Thymus (tissue), 11 donors: ENCODE measurements at regions not wholly inside any gene's neighbourhood (a gene's known extent, or its start where the extent isn't known, plus 50 kb on each side); places are given as distances from the start of the nearest gene placed in this dataset.
"Not testable (repeated sequence)": the region's sequence is repeated elsewhere in the genome, so short reads cannot be mapped to it uniquely, and the experiment has no call there.

Source experiments
- DNase-seq, 9 donors: peaks; one replicate each; pipeline ENCODE4 v3.0.0-alpha.2; 2013; ENCODE audit warnings: low spot score in 9 of 9, low read depth in 6 of 9, missing footprints in 1 of 9
- H3K27ac ChIP-seq, 2 donors: one replicate each; pipeline ENCODE4 v1.5.1; 2013; ENCODE audit warnings: control low read depth in 1 of 2, low read depth in 1 of 2, low read length in 1 of 2, mild to moderate bottlenecking in 1 of 2, moderate library complexity in 1 of 2
- H3K27me3 ChIP-seq, 2 donors: one replicate each; pipeline ENCODE4 v1.5.1; 2013; ENCODE audit warnings: low read length in 1 of 2; ENCODE audit not compliant: control insufficient read depth in 2 of 2, insufficient read depth in 1 of 2
- H3K36me3 ChIP-seq, 2 donors: one replicate each; pipeline ENCODE4 v1.5.1; 2013; ENCODE audit warnings: low read length in 1 of 2, mild to moderate bottlenecking in 1 of 2, moderate library complexity in 1 of 2; ENCODE audit not compliant: control insufficient read depth in 2 of 2, insufficient read depth in 2 of 2
- H3K4me1 ChIP-seq, 2 donors: one replicate each; pipeline ENCODE4 v1.5.1; 2013; ENCODE audit warnings: low read length in 2 of 2; ENCODE audit not compliant: control insufficient read depth in 2 of 2, insufficient read depth in 2 of 2
- H3K4me3 ChIP-seq, 2 donors: one replicate each; pipeline ENCODE4 v1.5.1; 2013; ENCODE audit warnings: low read length in 2 of 2, control low read depth in 1 of 2, mild to moderate bottlenecking in 1 of 2
- H3K9me3 ChIP-seq, 2 donors: one replicate each; pipeline ENCODE4 v1.5.1; 2013; ENCODE audit warnings: low read length in 1 of 2, mild to moderate bottlenecking in 1 of 2; ENCODE audit not compliant: control insufficient read depth in 2 of 2, insufficient read depth in 1 of 2
- WGBS: extraction: QIAGEN DNeasy Blood & Tissue Kit; methylation state at CpG from one replicate; pipeline ENCODE4 v1.1.7; 2013; 5-methylcytosine and 5-hydroxymethylcytosine counted together
- donor health status: healthy.

- Histone ChIP-seq H3K36me3 (no peaks in the 10 kb centered on the region), H3K27ac (peak overlapping the region; percentile 42 to 67), H3K9me3 (peaks cover 0 to 3% of the 10 kb centered on the region in 2 donors), H3K4me1 (peaks cover 21 to 56% of the 10 kb centered on the region in 2 donors), H3K4me3 (no peak overlapping the region), H3K27me3 (no peaks in the 10 kb centered on the region)
- 82% methylated on average over 13 of the region's 13 CpGs for WGBS
- no peak for DNase-seq
Observed at GRCh38 chr2:234373481-234374149, 123.3 kb downstream of the ARL4C start.

GRCh38 chr2:234373060-234373459 is 123.8 kb downstream of the ARL4C start:
- H3K4me1 ChIP-seq: peaks cover 26 to 60% of the 10 kb centered on the region in 2 donors
- H3K27me3 ChIP-seq: no peaks in the 10 kb centered on the region
- H3K4me3 ChIP-seq: no peak overlapping the region
- peaks cover 0 to 3% of the 10 kb centered on the region in 2 donors for H3K9me3 ChIP-seq
- DNase-seq: no peak
- H3K27ac ChIP-seq: peak overlapping the region; percentile 42 to 67
- H3K36me3 ChIP-seq: no peaks in the 10 kb centered on the region
- WGBS: 79% methylated on average over 4 of the region's 4 CpGs

GRCh38 chr2:234372506-234372905 is 124.4 kb downstream of the ARL4C start:
- peak overlapping the region in 1 of 2 donors; percentile 67 for H3K27ac ChIP-seq
- 94% methylated on average over 2 of the region's 2 CpGs for WGBS

GRCh38 chr2:234368861-234369261 is 128.0 kb downstream of the ARL4C start:
- peak overlapping the region; percentile 56 to 60 for H3K27ac ChIP-seq
- WGBS: 79% methylated on average over 1 of the region's 1 CpG
- no peaks in the 10 kb centered on the region for H3K27me3 ChIP-seq
- peak in 1 of 9 donors; percentile 61 for DNase-seq
- H3K36me3 ChIP-seq: no peaks in the 10 kb centered on the region
- peaks cover 31 to 71% of the 10 kb centered on the region in 2 donors for H3K4me1 ChIP-seq
- H3K4me3 ChIP-seq: no peak overlapping the region
- peaks cover 0 to 3% of the 10 kb centered on the region in 2 donors for H3K9me3 ChIP-seq

More at GRCh38 chr2:234372506-234372905, 124.4 kb downstream of the ARL4C start:
- Histone ChIP-seq H3K4me3 (no peak overlapping the region), H3K27me3 (no peaks in the 10 kb centered on the region), H3K4me1 (peaks cover 31 to 60% of the 10 kb centered on the region in 2 donors), H3K36me3 (no peaks in the 10 kb centered on the region), H3K9me3 (peaks cover 0 to 3% of the 10 kb centered on the region in 2 donors)
- no peak for DNase-seq

GRCh38 chr2:234366891-234367290 is 130.0 kb downstream of the ARL4C start:
- H3K27me3 ChIP-seq: no peaks in the 10 kb centered on the region
- H3K36me3 ChIP-seq: no peaks in the 10 kb centered on the region
- WGBS: 91% methylated on average over 2 of the region's 2 CpGs
- peaks cover 27 to 63% of the 10 kb centered on the region in 2 donors for H3K4me1 ChIP-seq
- H3K27ac ChIP-seq: peak overlapping the region; percentile 47 to 56
- DNase-seq: no peak
- no peak overlapping the region for H3K4me3 ChIP-seq
- no peaks in the 10 kb centered on the region for H3K9me3 ChIP-seq

- no peaks in the 10 kb centered on the region for H3K9me3 ChIP-seq
- H3K4me3 ChIP-seq: no peak overlapping the region
- H3K4me1 ChIP-seq: peaks cover 15 to 42% of the 10 kb centered on the region in 2 donors
- no peaks in the 10 kb centered on the region for H3K27me3 ChIP-seq
- no peaks in the 10 kb centered on the region for H3K36me3 ChIP-seq
- DNase-seq: no peak
- 90% methylated on average over 8 of the region's 8 CpGs for WGBS
- H3K27ac ChIP-seq: no peak overlapping the region
Observed at GRCh38 chr2:234364661-234365060, 132.2 kb downstream of the ARL4C start.

GRCh38 chr2:234363647-234364294 is 133.1 kb downstream of the ARL4C start:
- WGBS: 72% methylated on average over 10 of the region's 10 CpGs
- H3K27me3 ChIP-seq: no peaks in the 10 kb centered on the region
- H3K4me3 ChIP-seq: no peak overlapping the region
- H3K27ac ChIP-seq: no peak overlapping the region
- H3K36me3 ChIP-seq: no peaks in the 10 kb centered on the region
- no peaks in the 10 kb centered on the region for H3K9me3 ChIP-seq
- DNase-seq: no peak
- H3K4me1 ChIP-seq: peaks cover 11 to 36% of the 10 kb centered on the region in 2 donors

- H3K27me3 ChIP-seq: no peaks in the 10 kb centered on the region
- no peaks in the 10 kb centered on the region for H3K36me3 ChIP-seq
- no peak overlapping the region for H3K27ac ChIP-seq
- H3K9me3 ChIP-seq: no peaks in the 10 kb centered on the region
- DNase-seq: no peak
- peaks cover 4 to 29% of the 10 kb centered on the region in 2 donors for H3K4me1 ChIP-seq
- no peak overlapping the region for H3K4me3 ChIP-seq
- WGBS: 58% methylated on average over 4 of the region's 4 CpGs
Observed at GRCh38 chr2:234363011-234363487, 133.8 kb downstream of the ARL4C start.

GRCh38 chr2:234360313-234360975 is 136.4 kb downstream of the ARL4C start:
- not testable (repeated sequence) for H3K27me3 ChIP-seq, DNase-seq, H3K27ac ChIP-seq, H3K4me3 ChIP-seq, H3K36me3 ChIP-seq, H3K9me3 ChIP-seq
- peaks cover 5 to 28% of the 10 kb centered on the region in 2 donors for H3K4me1 ChIP-seq
